ENCODE measurements at regions not wholly inside any gene's neighbourhood (a gene's known extent, or its start where the extent isn't known, plus 50 kb on each side); places are given as distances from the start of the nearest gene placed in this dataset.
"Not testable (repeated sequence)": the region's sequence is repeated elsewhere in the genome, so short reads cannot be mapped to it uniquely, and the experiment has no call there.

- not testable (repeated sequence) for TF ChIP-seq CTCF, POLR2A (IDR thresholded peaks at IDR 0.05)
Observed at GRCh38 chr2:89130665-89131308, 439.3 kb downstream of the RPIA start.
